DMS153 treated with DMSO at 0.1 percent for 48 hours (cell line): ENCODE measurements at regions not wholly inside any gene's neighbourhood (a gene's known extent, or its start where the extent isn't known, plus 50 kb on each side); places are given as distances from the start of the nearest gene placed in this dataset.
"Not testable (repeated sequence)": the region's sequence is repeated elsewhere in the genome, so short reads cannot be mapped to it uniquely, and the experiment has no call there.

ENCODE experiments used
- DNase-seq: peaks from one replicate; lab custom pipeline; 2025; ENCODE audit not compliant: unreplicated experiment; lab: John Stamatoyannopoulos, UW

DNA sequence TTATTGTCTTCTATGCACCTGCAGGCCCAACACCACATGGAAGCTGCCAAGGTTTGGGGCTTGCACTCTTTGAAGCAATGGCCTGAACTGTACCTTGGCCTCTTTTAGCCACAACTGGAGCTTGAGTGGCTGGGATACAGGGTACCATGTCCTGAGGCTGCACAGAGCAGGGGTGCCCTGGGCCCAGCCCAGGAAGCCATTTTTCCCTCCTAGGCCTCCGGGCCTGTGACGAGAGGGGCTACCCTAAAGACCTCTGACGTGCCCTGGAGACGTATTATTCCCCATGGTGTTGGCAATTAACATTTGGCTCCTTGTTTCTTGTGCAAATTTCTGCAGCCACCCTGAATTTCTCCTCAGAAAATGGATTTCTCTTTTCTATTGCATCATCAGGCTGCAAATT is 519.9 kb upstream of the MAGEB18 start:
- DNase-seq, result no peak

DNA sequence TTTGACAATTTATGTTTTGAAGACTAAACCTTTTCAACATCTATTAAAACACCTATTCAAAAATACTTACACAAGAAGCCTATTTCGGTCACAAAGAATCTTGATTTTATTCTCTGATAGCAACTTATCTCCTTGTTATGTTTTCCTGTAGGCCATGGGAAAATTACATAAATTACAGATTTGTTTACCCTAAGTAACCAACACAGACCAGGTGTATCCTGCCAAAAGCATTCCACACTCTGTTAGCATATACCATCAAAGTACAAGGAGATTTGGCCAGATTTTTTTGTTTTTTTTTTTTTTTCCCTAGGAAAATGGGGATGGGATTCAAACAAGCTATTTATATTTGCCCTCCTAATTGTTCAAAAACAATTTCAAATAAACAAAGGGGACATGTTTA is 497.9 kb upstream of the MAGEB18 start:
- no peak for DNase-seq

DNA sequence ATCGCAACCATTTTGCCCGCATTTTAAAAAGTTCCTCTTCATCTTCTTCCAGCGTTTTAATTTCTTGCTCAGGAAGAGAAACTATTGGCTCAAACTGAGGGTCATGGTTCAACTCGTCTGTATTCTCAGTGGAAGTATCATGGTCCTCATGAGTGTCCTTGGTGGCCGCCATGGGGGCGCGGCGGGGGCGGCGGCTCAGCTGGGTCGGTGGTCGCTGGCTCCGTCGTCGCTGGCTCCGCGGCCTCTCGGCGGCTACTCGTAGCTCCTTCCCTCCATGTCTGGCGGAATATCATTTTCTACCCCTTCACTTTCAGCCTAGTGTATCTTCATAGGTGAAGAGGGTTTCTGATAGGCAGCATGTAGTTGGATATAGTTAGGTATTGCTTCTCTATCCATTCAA is 492.0 kb upstream of the MAGEB18 start:
- no peak for DNase-seq

DNA sequence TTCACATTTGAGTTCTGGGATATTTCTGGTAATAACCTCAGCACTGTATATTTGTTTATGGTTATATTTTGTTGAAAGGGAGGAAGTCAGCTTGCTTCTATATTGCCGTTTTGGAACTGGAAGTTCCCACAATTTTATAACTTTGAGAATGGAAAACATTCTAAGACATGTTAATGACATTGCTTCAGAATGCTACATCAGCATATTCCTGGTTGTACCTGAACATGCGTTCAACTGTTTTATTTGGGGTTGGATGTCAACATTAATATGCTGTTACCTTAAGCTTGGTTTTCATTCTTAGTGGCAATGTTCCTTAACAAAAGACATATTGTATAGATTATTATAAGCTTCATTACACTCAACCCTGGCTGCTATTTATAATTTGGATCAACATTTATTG is 489.4 kb upstream of the MAGEB18 start:
- no peak for DNase-seq

DNA sequence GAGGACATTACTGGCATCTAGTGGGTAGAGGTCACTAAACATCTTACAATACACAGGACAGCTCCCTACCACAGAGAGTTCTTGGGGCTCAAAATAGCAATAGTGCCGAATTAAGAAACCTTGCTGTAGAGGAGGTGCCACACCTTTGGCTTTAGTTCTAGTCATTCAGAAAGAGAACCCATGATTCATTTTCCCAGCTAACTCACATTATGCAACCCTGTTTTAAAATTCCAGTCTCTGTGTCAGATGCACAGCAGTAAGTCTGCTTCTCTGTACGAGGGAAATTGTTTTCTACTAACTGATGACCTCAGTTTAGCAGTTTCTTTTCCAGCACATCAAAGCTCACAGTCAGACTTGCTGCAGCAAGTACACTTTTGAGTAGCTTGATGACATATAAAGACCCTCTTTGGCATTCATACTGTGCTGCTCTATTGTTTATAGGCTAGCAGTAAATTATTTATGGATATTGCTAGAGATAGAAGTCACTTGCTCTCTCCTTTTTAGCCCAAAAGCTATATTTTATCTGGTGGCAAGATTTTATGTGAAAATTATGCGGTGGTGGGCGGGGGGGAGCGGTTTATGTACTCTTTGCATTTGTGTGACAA is 487.8 kb upstream of the MAGEB18 start:
- DNase-seq, result no peak

DNA sequence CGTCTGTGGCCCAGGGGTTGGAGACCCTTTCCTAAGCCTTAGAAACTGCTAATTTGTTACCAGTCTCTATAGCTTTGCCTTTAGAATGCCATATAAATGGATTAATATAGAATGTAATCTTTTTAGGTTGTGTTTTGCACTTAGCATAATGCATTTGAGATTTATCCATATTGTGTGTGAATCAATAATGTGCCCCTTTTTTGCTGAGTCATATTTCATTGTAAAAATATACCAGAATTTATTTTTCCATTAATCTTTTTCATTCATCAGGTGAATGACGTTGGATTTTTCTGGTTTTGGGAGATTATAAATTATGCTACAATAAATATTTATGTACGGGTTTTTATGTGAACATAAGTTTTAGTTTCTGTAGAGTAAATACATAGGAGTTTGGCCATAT is 478.8 kb upstream of the MAGEB18 start:
- no peak for DNase-seq

DNA sequence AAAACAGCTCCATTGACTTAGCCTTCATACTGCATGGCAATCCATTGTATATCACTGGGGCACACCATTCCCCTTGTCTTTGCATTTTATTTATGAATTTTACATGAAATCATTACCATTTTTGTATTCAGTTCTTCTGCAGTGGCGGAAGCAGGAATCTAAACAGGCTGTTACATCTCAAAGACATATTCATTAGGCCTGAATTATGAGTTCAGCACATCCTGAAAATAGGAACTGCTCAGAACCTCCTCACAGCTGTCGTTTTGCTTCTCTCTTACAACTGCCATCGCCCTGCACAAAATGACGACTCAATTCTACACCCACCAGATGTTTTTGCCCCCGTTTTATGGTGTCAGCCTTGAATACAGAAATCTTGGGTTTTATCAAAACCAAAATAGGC is 474.4 kb upstream of the MAGEB18 start:
- DNase-seq, result no peak

DNA sequence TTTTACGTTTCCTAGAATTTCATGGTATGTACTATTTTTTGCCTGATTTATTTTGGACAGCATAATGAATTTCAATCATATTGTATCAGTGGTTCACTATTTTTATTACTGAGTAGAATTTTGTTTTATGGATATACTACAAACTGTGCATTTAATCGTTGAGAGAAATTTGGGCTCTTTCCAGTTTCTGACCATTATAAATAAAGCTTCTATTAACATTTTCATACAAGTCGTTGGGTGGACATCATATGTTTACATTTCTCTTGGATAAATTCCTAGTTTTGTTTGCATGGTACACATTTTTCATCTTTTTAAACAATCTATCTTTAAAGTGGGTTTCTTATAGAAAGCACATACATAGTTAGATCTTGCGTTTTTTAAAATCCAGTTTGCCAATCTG is 472.7 kb upstream of the MAGEB18 start:
- no peak for DNase-seq

DNA sequence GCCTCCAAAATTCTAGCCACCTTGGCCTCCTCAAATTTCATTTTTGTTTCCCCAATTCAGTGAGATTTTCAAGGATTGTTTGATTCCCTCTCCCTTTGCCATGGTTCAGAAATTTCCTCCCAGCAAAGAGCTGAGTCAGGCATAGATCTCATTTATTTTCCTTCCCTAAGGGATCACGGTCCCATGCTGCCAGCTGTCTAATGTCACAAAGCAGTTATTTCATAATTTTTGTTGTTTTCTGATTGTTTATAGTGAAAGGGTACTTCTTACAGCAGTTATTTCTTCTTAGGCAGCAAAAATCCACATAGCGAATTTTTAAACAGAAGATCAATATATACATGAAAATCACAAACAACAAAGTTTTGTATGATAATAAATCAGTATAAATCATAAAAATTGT is 470.5 kb upstream of the MAGEB18 start:
- no peak for DNase-seq

DNA sequence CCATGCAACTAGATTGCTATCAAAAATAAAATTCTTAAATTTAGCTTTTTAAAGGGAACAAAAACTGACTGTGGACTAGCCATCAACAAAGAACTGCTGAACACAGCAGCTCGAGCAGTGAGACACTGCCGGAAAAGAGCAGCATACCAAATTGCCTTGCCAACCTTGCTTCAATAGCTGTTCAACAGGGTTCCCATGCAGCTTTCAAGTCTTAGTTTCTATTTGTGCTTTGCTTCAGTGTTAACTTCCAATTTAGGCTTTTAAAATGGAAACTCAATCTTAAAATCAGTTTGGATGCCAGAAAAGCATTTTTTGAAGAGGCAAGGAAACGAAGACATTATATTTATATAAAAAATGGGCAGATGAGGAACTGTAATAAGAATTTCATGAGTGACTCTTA is 463.4 kb upstream of the MAGEB18 start:
- DNase-seq, result no peak

DNA sequence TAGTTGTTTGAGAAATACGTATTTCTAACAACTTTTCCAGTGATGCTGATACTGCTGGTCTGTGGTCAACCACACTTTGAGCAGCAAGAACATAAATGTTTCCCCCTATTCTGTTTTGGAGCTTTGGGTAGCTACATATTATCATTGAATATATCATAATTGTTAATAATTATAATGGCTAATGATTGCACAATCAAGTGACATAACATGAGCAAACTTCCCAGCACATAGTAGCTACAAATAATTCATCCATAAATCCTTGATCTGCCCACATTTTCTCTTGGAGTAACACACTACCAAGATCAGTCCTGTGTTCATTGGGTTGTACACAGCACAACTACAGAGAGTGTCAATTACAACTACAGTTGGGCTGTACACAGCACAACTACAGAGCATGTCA is 436.3 kb upstream of the MAGEB18 start:
- DNase-seq, result no peak

DNA sequence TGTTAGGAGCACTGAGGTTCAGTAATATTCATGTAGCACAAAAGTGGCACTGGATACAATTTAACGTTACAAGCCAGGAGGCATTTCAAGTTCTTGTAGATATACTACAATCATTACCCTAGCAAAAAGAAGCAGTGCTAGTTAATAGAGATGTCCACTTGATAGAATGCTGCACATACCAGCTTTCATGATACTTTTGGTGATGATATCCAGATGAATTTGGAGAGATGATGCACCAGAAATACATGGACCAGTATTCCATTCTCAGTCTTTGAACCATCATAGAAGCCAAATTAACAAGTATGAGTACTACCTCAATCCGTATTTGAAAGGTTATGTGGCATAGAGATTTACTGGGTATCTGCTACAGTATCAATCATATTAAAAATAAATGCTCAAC is 421.0 kb upstream of the MAGEB18 start:
- DNase-seq, result no peak

DNA sequence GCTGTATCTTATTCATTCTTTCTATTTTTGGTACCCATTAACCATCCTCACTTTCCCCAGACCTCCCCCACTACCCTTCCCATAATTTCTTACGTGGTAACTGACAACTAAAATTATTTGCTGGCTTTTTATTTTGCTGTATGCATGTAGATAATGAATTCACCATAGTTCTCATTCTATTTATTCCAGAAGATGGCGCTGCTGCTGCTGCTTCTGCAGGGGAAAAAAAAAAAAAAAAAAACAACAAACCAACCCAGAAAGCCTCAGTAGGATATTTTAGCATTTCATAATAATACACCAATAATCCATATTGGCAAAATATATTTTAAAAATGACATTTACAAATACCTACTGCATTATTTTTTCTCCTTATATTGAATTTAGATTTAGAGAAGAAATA is 416.6 kb upstream of the MAGEB18 start:
- peak; percentile 1 for DNase-seq

DNA sequence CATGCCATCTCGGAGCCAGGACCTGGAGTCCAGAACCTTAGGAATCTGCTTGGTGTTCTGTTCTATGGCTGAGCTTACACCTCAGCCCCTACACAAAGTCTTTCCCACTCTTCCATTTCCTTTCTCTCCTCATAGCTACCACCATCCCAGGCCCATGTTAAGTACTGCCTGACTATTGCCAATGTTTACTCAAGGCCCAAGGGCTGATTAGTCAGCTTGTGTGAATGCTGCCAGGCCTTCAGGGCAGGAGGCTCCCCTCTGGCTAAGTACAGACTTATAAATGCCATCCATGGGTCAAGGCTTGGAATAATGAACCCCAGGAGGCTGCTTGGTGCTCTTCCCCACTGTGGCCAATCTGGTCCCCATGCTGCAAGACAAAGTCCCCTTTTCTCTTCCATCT is 411.6 kb upstream of the MAGEB18 start:
- DNase-seq, result no peak

DNA sequence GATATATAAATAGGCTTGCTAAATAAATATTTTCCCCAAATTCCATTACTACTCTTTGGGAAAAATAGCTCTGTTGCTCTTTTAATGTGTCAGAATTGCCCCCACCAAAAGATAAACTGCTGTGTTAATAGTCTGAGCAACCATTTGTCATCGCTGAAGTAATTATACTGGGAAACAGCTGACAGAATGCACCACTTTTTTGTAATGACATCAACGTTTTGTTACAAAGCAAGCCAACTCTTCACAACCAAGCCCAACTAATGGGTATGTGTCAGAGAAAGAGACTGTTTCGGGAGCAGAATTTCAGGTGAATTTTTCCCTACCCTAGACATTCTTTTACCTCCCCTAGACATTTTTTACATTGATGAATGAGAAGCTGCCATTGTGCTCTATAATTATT is 405.0 kb upstream of the MAGEB18 start:
- no peak for DNase-seq

DNA sequence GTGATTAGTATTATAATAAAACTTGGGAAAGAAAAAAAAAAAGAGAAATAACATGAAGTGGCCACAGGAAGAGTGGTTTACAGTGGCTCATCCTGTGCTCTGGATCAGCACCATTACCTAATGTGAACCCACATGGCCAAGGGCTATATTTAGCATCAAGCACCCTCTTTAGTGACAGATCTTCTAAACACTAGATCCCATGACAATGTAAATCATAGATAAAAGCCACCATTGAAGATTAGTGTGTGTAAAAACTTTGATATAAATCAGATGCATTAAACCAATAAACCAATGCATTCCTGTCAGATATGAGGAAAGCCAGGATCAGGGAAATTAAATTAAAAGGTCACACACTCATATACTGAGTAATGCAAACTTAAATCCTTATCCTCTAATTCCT is 400.6 kb upstream of the MAGEB18 start:
- no peak for DNase-seq

DNA sequence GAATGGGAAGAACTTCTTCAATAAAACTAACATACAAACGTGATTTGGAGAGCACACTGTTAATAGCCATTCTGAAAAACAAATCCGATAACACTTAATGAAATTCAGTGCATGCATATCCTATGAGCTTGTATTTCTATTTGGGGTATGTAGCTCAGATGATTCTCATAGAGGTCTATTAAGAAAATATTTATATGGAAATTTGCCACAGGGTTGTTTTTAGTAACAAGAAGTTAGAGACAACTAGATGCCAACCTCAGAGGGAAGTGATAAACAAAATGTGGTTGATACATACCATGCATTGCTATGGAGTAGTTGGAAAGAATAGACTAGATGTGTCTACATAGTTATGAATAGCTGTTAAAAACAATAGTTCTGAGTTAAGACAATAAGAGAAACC is 395.8 kb upstream of the MAGEB18 start:
- DNase-seq, result no peak

DNA sequence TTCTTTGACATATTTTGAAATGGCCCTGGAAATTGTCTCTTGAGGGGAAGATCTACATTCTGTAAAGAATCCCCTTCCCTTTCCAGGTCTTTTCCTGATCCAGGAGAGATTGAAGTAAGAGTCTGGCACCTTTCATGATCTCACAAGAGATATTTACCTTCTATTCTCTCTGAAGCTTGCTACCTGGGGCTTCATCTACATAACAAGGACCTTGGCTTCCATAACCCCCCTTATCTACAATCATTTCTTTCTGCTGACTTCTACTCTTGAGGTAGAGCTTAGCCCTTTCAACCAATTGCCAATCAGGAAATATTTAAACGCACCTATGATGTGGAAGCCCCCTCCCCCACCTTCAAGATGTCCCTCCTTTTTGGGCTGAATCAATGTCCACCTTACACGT is 383.7 kb upstream of the MAGEB18 start:
- no peak for DNase-seq

DNA sequence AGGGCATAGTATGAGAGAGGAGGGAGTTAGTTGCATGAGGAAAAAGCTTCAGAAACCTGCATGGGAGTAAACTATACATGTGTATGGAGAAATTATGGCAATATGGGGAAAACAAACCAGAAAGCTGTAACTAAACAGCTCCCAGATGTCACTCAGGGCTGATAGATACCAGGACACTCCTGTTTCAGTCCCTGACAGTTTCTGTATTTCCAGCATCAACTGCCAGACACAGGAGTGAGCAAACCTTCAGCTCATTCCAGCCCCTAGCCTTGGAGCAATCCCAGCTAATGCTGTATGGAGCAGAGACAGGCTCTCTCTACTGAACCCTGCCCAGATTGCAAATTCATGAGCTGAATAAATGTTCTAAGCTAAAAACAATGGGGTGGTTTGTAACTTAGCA is 382.9 kb upstream of the MAGEB18 start:
- DNase-seq, result no peak

DNA sequence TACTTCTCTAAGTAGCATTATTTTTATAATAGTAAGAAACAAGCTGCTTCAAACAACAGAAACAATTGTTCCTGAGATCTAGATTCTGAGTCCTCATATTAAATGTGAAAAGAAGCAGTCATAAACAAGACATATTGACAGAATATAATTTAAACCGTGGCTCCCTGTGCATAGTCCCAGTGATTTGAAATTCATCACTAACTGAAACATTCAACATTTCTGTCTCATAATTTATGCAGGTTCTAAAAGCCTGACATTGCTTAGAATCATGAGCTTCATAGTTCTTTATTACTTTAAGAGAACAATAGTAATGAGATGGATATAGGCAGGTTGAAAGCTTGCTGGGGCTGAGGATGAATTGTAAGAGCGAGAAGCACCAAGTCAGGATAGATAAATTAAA is 375.5 kb upstream of the MAGEB18 start:
- no peak for DNase-seq

DNA sequence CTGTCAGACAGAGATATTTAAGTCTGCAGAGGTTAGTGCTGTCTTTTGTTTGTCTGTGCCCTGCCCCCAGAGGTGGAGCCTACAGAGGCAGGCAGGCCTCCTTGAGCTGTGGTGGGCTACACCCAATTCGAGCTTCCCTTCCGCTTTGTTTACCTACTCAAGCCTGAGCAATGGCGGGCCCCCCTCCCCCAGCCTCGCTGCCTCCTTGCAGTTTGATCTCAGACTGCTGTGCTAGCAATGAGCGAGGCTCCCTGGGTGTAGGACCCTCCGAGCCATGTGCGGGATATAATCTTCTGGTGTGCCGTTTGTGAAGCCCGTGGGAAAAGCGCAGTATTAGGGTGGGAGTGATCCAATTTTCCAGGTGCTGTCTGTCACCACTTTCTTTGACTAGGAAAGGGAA is 366.3 kb upstream of the MAGEB18 start:
- DNase-seq, result not testable (repeated sequence)

DNA sequence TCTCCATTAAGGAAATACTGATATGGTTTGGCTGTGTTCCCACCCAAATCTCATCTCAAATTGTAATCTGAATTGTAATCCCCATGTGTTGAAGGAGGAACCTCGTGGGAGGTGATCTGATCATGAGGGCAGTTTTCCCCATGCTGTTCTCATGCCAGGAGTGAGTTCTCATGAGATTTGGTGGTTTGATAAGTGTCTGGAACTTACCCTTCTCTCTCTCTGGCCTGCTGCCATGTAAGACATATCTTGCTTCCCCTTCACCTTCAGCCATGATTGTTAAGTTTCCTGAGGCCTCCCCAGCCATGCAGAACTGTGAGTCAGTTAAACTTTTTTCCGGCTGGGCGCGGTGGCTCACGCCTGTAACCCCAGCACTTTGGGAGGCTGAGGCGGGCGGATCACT is 340.3 kb upstream of the MAGEB18 start:
- not testable (repeated sequence) for DNase-seq

DNA sequence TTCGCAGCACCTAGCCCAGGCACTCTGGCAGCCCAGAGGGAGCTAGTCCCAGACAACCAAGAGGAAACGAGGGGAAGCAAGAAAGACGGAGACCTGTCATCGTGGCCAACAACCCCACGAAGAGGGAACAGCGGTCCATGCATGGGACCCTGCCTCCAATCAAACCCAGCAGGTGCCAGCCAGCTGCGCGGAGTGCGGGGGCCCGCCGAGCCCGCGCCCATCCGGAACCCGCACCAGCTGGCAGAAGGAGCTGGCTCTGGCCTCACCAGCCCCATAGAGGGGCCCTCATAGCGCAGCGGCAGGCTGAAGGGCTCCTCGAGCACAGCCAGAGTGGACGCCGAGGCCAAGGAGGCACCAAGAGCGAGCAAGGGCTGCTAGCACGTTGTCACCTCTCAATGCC is 332.4 kb upstream of the MAGEB18 start:
- no peak for DNase-seq

DNA sequence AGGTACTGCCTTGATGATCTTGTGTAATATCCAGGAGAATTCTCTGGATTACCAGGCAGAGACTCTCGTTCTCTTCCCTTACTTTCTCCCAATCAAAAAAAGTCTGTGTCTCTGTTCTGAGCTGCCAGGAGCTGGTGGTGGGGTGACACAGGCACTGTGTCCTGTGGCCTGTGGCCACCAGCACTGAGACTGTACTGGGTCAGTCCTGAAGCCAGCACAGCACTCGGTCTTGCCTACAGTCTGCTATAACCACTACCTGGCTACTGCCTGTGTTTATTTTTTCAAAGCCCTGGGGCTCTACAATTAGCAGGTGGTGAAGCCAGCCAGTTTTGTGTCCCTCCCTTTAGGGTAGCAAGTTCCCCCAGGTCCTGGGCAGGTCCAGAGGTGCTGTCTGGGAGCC is 331.1 kb upstream of the MAGEB18 start:
- DNase-seq, result no peak
